Activated CD8-positive, alpha-beta T cell treated with anti-CD3 and anti-CD28 coated beads, Interleukin-2, amount 10 ng/mL, durations not matched to agents 7 days and 5 days (primary cell): ENCODE measurements at regions not wholly inside any gene's neighbourhood (a gene's known extent, or its start where the extent isn't known, plus 50 kb on each side); places are given as distances from the start of the nearest gene placed in this dataset.
A peak's percentile ranks its signal among the peaks of the same experiment; 100 is the strongest.

Source experiments
- ATAC-seq: fragments of 150-1000 bp; cut with Tn5 transposase; one replicate; pipeline ENCODE4 v1.10.0; 2021; ENCODE audit warnings: moderate library complexity
- CTCF ChIA-PET: fragments of 350-600 bp; sonication (Branson Sonifier 250); formaldehyde crosslinking; loops from one replicate; lab custom pipeline; 2021; ENCODE audit warnings: antibody characterized with exemption; lab: Charles Lee
- POLR2A ChIA-PET: fragments of 350-600 bp; sonication (Branson Sonifier 250); formaldehyde crosslinking; loops from one replicate; lab custom pipeline; 2021; ENCODE audit warnings: antibody characterized with exemption; lab: Charles Lee
- DNase-seq: peaks from one replicate; pipeline ENCODE4 v3.0.0-alpha.2; 2020
- H3K27ac Mint-ChIP-seq: one replicate; pipeline ENCODE4 v1.8.0; 2021; ENCODE audit warnings: mild to moderate bottlenecking, mixed read lengths
- H3K27me3 Mint-ChIP-seq: one replicate; pipeline ENCODE4 v1.8.0; 2021; ENCODE audit warnings: low read depth, mixed read lengths
- H3K36me3 Mint-ChIP-seq: one replicate; pipeline ENCODE4 v1.8.0; 2021; ENCODE audit warnings: low read depth, mixed read lengths
- H3K4me1 Mint-ChIP-seq: one replicate; pipeline ENCODE4 v1.8.0; 2021; ENCODE audit warnings: low read depth, mixed read lengths
- H3K4me3 Mint-ChIP-seq: one replicate; pipeline ENCODE4 v1.8.0; 2021; ENCODE audit warnings: mild to moderate bottlenecking, mixed read lengths
- H3K9me3 Mint-ChIP-seq: one replicate; pipeline ENCODE4 v1.8.0; 2022; ENCODE audit warnings: mixed read lengths; ENCODE audit not compliant: insufficient read depth

- ATAC-seq (no peak), DNase-seq (no peak)
- Mint-ChIP-seq H3K36me3 (no peaks in the 10 kb centered on the region), H3K27ac (no peak overlapping the region), H3K9me3 (peaks cover 16% of the 10 kb centered on the region), H3K4me3 (no peak overlapping the region), H3K27me3 (no peaks in the 10 kb centered on the region), H3K4me1 (no peaks in the 10 kb centered on the region)
- CTCF ChIA-PET: no interaction called here
- POLR2A ChIA-PET: no interaction called here
These were observed 615.0 kb downstream of the C6orf118 start for GRCh38 chr6:164694386-164694785.

GRCh38 chr6:164693944-164694343 lies 615.5 kb downstream of the C6orf118 start:
- CTCF ChIA-PET: no interaction called here
- Mint-ChIP-seq H3K36me3 (no peaks in the 10 kb centered on the region), H3K27ac (no peak overlapping the region), H3K27me3 (no peaks in the 10 kb centered on the region), H3K4me3 (no peak overlapping the region), H3K4me1 (no peaks in the 10 kb centered on the region), H3K9me3 (peaks cover 18% of the 10 kb centered on the region)
- POLR2A ChIA-PET: no interaction called here
- DNase-seq (no peak), ATAC-seq (no peak)

- Mint-ChIP-seq H3K4me1 (no peaks in the 10 kb centered on the region), H3K9me3 (peaks cover 19% of the 10 kb centered on the region), H3K4me3 (no peak overlapping the region), H3K27ac (no peak overlapping the region), H3K27me3 (no peaks in the 10 kb centered on the region), H3K36me3 (no peaks in the 10 kb centered on the region)
- ATAC-seq: no peak
- no peak for DNase-seq
- ChIA-PET CTCF (no interaction called here), POLR2A (no interaction called here)
These were observed 616.5 kb downstream of the C6orf118 start for GRCh38 chr6:164692772-164693510.

GRCh38 chr6:164690702-164691500 lies 618.5 kb downstream of the C6orf118 start:
- no peak for ATAC-seq

GRCh38 chr6:164690241-164690640 lies 619.2 kb downstream of the C6orf118 start:
- H3K36me3 Mint-ChIP-seq: no peaks in the 10 kb centered on the region
- no peak overlapping the region for H3K4me3 Mint-ChIP-seq
- no peak for ATAC-seq
- no peaks in the 10 kb centered on the region for H3K4me1 Mint-ChIP-seq
- H3K27me3 Mint-ChIP-seq: no peaks in the 10 kb centered on the region
- POLR2A ChIA-PET: no interaction called here
- no peak for DNase-seq
- CTCF ChIA-PET: no interaction called here
- H3K27ac Mint-ChIP-seq: no peak overlapping the region
- peaks cover 10% of the 10 kb centered on the region for H3K9me3 Mint-ChIP-seq

More at GRCh38 chr6:164690702-164691500, 618.5 kb downstream of the C6orf118 start:
- no peak for DNase-seq
- ChIA-PET POLR2A (no interaction called here), CTCF (no interaction called here)
- Mint-ChIP-seq H3K4me3 (no peak overlapping the region), H3K9me3 (peaks cover 10% of the 10 kb centered on the region), H3K36me3 (no peaks in the 10 kb centered on the region), H3K27ac (no peak overlapping the region), H3K27me3 (no peaks in the 10 kb centered on the region), H3K4me1 (no peaks in the 10 kb centered on the region)

- POLR2A ChIA-PET: no interaction called here
- H3K27me3 Mint-ChIP-seq: no peaks in the 10 kb centered on the region
These were observed 644.1 kb downstream of the C6orf118 start for GRCh38 chr6:164665328-164665727.

GRCh38 chr6:164663634-164664033 lies 645.8 kb downstream of the C6orf118 start:
- ChIA-PET POLR2A (no interaction called here), CTCF (no interaction called here)
- H3K4me1 Mint-ChIP-seq: no peaks in the 10 kb centered on the region
- H3K27ac Mint-ChIP-seq: no peak overlapping the region
- no peaks in the 10 kb centered on the region for H3K27me3 Mint-ChIP-seq
- H3K4me3 Mint-ChIP-seq: no peak overlapping the region
- H3K36me3 Mint-ChIP-seq: no peaks in the 10 kb centered on the region
- ATAC-seq (no peak), DNase-seq (no peak)
- peaks cover 24% of the 10 kb centered on the region for H3K9me3 Mint-ChIP-seq

More at GRCh38 chr6:164665328-164665727, 644.1 kb downstream of the C6orf118 start:
- ATAC-seq (no peak), DNase-seq (no peak)
- H3K27ac Mint-ChIP-seq: no peak overlapping the region
- CTCF ChIA-PET: no interaction called here
- no peak overlapping the region for H3K4me3 Mint-ChIP-seq
- no peaks in the 10 kb centered on the region for H3K36me3 Mint-ChIP-seq
- no peaks in the 10 kb centered on the region for H3K4me1 Mint-ChIP-seq
- peaks cover 24% of the 10 kb centered on the region for H3K9me3 Mint-ChIP-seq

- H3K27me3 Mint-ChIP-seq: no peaks in the 10 kb centered on the region
- no peaks in the 10 kb centered on the region for H3K4me1 Mint-ChIP-seq
- H3K9me3 Mint-ChIP-seq: peaks cover 21% of the 10 kb centered on the region
- no peak overlapping the region for H3K4me3 Mint-ChIP-seq
- ATAC-seq (no peak), DNase-seq (no peak)
- no peak overlapping the region for H3K27ac Mint-ChIP-seq
- ChIA-PET CTCF (no interaction called here), POLR2A (no interaction called here)
- no peaks in the 10 kb centered on the region for H3K36me3 Mint-ChIP-seq
These were observed 647.7 kb downstream of the C6orf118 start for GRCh38 chr6:164661716-164662115.

GRCh38 chr6:164660781-164661180 lies 648.6 kb downstream of the C6orf118 start:
- H3K9me3 Mint-ChIP-seq: peaks cover 30% of the 10 kb centered on the region
- no peaks in the 10 kb centered on the region for H3K36me3 Mint-ChIP-seq
- DNase-seq (no peak), ATAC-seq (no peak)
- H3K4me1 Mint-ChIP-seq: no peaks in the 10 kb centered on the region
- H3K4me3 Mint-ChIP-seq: no peak overlapping the region
- no peak overlapping the region for H3K27ac Mint-ChIP-seq
- POLR2A ChIA-PET: no interaction called here
- H3K27me3 Mint-ChIP-seq: no peaks in the 10 kb centered on the region
- CTCF ChIA-PET: no interaction called here

- CTCF ChIA-PET: no interaction called here
- no peak overlapping the region for H3K27ac Mint-ChIP-seq
- H3K4me1 Mint-ChIP-seq: no peaks in the 10 kb centered on the region
- H3K36me3 Mint-ChIP-seq: no peaks in the 10 kb centered on the region
- H3K9me3 Mint-ChIP-seq: peaks cover 19% of the 10 kb centered on the region
- no peak overlapping the region for H3K4me3 Mint-ChIP-seq
- H3K27me3 Mint-ChIP-seq: no peaks in the 10 kb centered on the region
- POLR2A ChIA-PET: no interaction called here
- ATAC-seq (no peak), DNase-seq (no peak)
These were observed 668.4 kb downstream of the C6orf118 start for GRCh38 chr6:164640956-164641355.

- H3K9me3 Mint-ChIP-seq: peaks cover 5% of the 10 kb centered on the region
- ChIA-PET CTCF (no interaction called here), POLR2A (no interaction called here)
- H3K27ac Mint-ChIP-seq: no peak overlapping the region
- no peak overlapping the region for H3K4me3 Mint-ChIP-seq
- H3K36me3 Mint-ChIP-seq: no peaks in the 10 kb centered on the region
- DNase-seq: peak; percentile 21
- no peaks in the 10 kb centered on the region for H3K4me1 Mint-ChIP-seq
- H3K27me3 Mint-ChIP-seq: no peaks in the 10 kb centered on the region
- ATAC-seq: peak; percentile 60
These were observed 681.0 kb downstream of the C6orf118 start for GRCh38 chr6:164628302-164628931.

- POLR2A ChIA-PET: no interaction called here
These were observed 692.4 kb downstream of the C6orf118 start for GRCh38 chr6:164616917-164617524.

More at GRCh38 chr6:164616917-164617524, 692.4 kb downstream of the C6orf118 start:
- ATAC-seq (no peak), DNase-seq (no peak)
- no peak overlapping the region for H3K27ac Mint-ChIP-seq
- CTCF ChIA-PET: no interaction called here
- no peak overlapping the region for H3K4me3 Mint-ChIP-seq
- H3K27me3 Mint-ChIP-seq: no peaks in the 10 kb centered on the region
- no peaks in the 10 kb centered on the region for H3K4me1 Mint-ChIP-seq
- H3K9me3 Mint-ChIP-seq: peaks cover 19% of the 10 kb centered on the region
- H3K36me3 Mint-ChIP-seq: no peaks in the 10 kb centered on the region
